ENCODE measurements at regions not wholly inside any gene's neighbourhood (a gene's known extent, or its start where the extent isn't known, plus 50 kb on each side); places are given as distances from the start of the nearest gene placed in this dataset.
"Not testable (repeated sequence)": the region's sequence is repeated elsewhere in the genome, so short reads cannot be mapped to it uniquely, and the experiment has no call there.

- DNase-seq (ENCODE audit: low spot score) = no peak
These were observed 229.0 kb upstream of the IPO5 start for GRCh38 chr13:97724450-97724849.

- DNase-seq (ENCODE audit: low spot score) = no peak
These were observed 226.7 kb upstream of the IPO5 start for GRCh38 chr13:97726664-97727280.

- DNase-seq (ENCODE audit: low spot score) = no peak
These were observed 225.5 kb upstream of the IPO5 start for GRCh38 chr13:97727991-97728390.

GRCh38 chr13:97736436-97736835 is 217.0 kb upstream of the IPO5 start:
- no peak for DNase-seq (ENCODE audit: low spot score)

GRCh38 chr13:97742084-97742483 is 211.4 kb upstream of the IPO5 start:
- no peak for DNase-seq (ENCODE audit: low spot score)

- no peak for DNase-seq (ENCODE audit: low spot score)
These were observed 209.5 kb upstream of the IPO5 start for GRCh38 chr13:97743938-97744337.

- DNase-seq (ENCODE audit: low spot score) = no peak
These were observed 206.8 kb upstream of the IPO5 start for GRCh38 chr13:97746649-97747048.

- no peak for DNase-seq (ENCODE audit: low spot score)
These were observed 204.3 kb upstream of the IPO5 start for GRCh38 chr13:97749174-97749573.

- DNase-seq (ENCODE audit: low spot score) = no peak
These were observed 202.0 kb upstream of the IPO5 start for GRCh38 chr13:97751477-97751876.

- no peak for DNase-seq (ENCODE audit: low spot score)
These were observed 200.4 kb upstream of the IPO5 start for GRCh38 chr13:97752961-97753668.

GRCh38 chr13:97753942-97754670 is 199.4 kb upstream of the IPO5 start:
- DNase-seq (ENCODE audit: low spot score) = peak; percentile 44

GRCh38 chr13:97757807-97758206 is 195.7 kb upstream of the IPO5 start:
- DNase-seq (ENCODE audit: low spot score) = no peak

- no peak for DNase-seq (ENCODE audit: low spot score)
These were observed 195.2 kb upstream of the IPO5 start for GRCh38 chr13:97758317-97758716.

- no peak for DNase-seq (ENCODE audit: low spot score)
These were observed 191.5 kb upstream of the IPO5 start for GRCh38 chr13:97761796-97762540.

GRCh38 chr13:97766749-97767148 is 186.7 kb upstream of the IPO5 start:
- no peak for DNase-seq (ENCODE audit: low spot score)

- no peak for DNase-seq (ENCODE audit: low spot score)
These were observed 185.3 kb upstream of the IPO5 start for GRCh38 chr13:97768134-97768533.

- DNase-seq (ENCODE audit: low spot score) = not testable (repeated sequence)
These were observed 183.2 kb upstream of the IPO5 start for GRCh38 chr13:97770231-97770630.

- not testable (repeated sequence) for DNase-seq (ENCODE audit: low spot score)
These were observed 181.0 kb upstream of the IPO5 start for GRCh38 chr13:97772466-97772865.

GRCh38 chr13:97774391-97775100 is 178.9 kb upstream of the IPO5 start:
- DNase-seq (ENCODE audit: low spot score) = not testable (repeated sequence)

- DNase-seq (ENCODE audit: low spot score) = no peak
These were observed 173.0 kb upstream of the IPO5 start for GRCh38 chr13:97780486-97780885.

GRCh38 chr13:97781891-97782305 is 171.6 kb upstream of the IPO5 start:
- DNase-seq (ENCODE audit: low spot score) = no peak

GRCh38 chr13:97786510-97786909 is 167.0 kb upstream of the IPO5 start:
- DNase-seq (ENCODE audit: low spot score) = no peak

Measured in iPS-NIHi11 (cell line).